HUES6 (cell line): ENCODE measurements at regions not wholly inside any gene's neighbourhood (a gene's known extent, or its start where the extent isn't known, plus 50 kb on each side); places are given as distances from the start of the nearest gene placed in this dataset.

ENCODE experiments used
- H3K27ac ChIP-seq: 2 replicates; pipeline ENCODE4 v1.7.0; 2013; ENCODE audit warnings: low read depth, mild to moderate bottlenecking, low read length, inconsistent platforms
- H3K27me3 ChIP-seq: 2 replicates; pipeline ENCODE4 v1.6.1; 2013; ENCODE audit warnings: low read length; ENCODE audit not compliant: control insufficient read depth, insufficient read depth
- H3K36me3 ChIP-seq: 2 replicates; pipeline ENCODE4 v1.6.1; 2013; ENCODE audit warnings: low read length; ENCODE audit not compliant: control insufficient read depth, insufficient read depth
- H3K4me1 ChIP-seq: 2 replicates; pipeline ENCODE4 v1.6.1; 2013; ENCODE audit warnings: low read length; ENCODE audit not compliant: control insufficient read depth, insufficient read depth
- H3K4me3 ChIP-seq: 2 replicates; pipeline ENCODE4 v1.5.1; 2013; ENCODE audit warnings: low read depth, low read length
- H3K9ac ChIP-seq: one replicate; pipeline ENCODE4 v1.6.1; 2013; ENCODE audit warnings: mild to moderate bottlenecking, low read length
- H3K9me3 ChIP-seq: 2 replicates; pipeline ENCODE4 v1.6.1; 2013; ENCODE audit warnings: low read depth, low read length; ENCODE audit not compliant: control insufficient read depth, insufficient read depth

GRCh38 chr4:128565565-128566186, 243.8 kb upstream of the JADE1 start:
- H3K9me3 ChIP-seq: no peaks in the 10 kb centered on the region
- no peak overlapping the region for H3K4me3 ChIP-seq
- H3K27ac ChIP-seq: no peak overlapping the region
- H3K36me3 ChIP-seq: no peaks in the 10 kb centered on the region
- H3K27me3 ChIP-seq: no peaks in the 10 kb centered on the region
- no peak overlapping the region for H3K9ac ChIP-seq
- peaks cover 17% of the 10 kb centered on the region for H3K4me1 ChIP-seq

- Histone ChIP-seq H3K4me3 (no peak overlapping the region), H3K27me3 (no peaks in the 10 kb centered on the region), H3K36me3 (no peaks in the 10 kb centered on the region), H3K9ac (no peak overlapping the region), H3K9me3 (no peaks in the 10 kb centered on the region), H3K27ac (no peak overlapping the region), H3K4me1 (peaks cover 14% of the 10 kb centered on the region)
Measured at GRCh38 chr4:128565054-128565453, 244.4 kb upstream of the JADE1 start.

DNA sequence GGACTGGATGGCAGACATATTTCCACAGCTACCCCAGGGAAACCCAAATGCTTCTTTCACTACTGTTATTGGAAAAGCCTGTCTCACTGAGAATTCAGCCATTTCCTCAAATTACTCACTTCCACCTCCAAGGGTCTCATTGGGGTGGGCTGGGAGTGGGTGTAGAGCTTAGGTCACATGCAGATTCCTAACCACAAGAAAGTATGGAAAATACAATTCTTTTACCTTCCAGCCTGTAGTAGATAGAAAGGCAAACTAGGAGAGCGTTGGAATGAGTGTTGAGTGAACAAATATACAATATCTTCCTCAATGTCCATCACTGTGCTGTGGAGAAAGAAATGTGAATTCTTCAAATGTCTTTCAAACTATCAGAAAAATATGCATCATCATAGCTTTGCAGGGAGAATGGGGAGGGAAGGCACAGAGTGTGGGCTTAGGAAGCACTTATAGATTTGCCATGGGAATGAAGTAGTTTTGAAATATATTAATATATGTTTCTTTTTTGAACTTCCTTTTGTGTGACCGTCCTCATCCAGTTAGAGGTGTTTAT, 245.3 kb upstream of the JADE1 start:
- no peaks in the 10 kb centered on the region for H3K36me3 ChIP-seq
- peaks cover 14% of the 10 kb centered on the region for H3K4me1 ChIP-seq
- no peak overlapping the region for H3K27ac ChIP-seq
- H3K9me3 ChIP-seq: no peaks in the 10 kb centered on the region
- H3K4me3 ChIP-seq: no peak overlapping the region
- no peaks in the 10 kb centered on the region for H3K27me3 ChIP-seq
- no peak overlapping the region for H3K9ac ChIP-seq

DNA sequence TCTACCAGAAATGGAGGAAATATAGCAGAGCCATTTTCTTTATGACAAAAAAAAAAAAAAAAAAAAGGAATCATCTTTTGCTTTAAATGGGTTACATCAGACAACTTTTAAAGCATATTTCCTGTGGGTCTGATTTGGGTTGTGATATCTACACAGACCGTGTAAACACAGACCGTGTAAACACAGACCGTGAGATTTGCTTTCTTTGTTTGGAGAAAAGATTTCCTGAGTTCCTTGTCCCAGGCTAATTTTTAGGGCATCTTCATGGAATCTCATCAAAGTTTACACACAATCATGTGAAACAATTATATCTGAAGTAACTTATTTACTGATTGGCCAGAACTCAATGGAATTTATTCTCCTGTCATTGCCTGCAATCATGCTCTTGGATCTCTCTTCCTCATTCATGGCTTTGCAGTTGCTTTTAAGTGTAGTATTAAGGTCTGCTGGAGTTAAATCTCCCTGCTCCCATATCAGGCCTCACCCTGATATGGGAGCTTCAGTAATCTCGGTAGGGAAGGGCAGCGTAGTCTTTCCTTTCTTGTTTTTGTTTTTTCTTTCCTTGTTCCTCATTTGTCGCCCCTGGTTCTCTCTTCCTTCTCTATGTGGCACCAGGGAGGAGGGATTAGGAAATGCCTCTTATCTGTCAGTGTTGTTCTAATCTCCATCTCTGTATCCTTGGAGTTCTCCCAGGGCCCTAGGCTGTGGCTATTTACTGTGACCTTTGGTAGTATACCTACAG, 248.6 kb upstream of the JADE1 start:
- Histone ChIP-seq H3K4me1 (peaks cover 8% of the 10 kb centered on the region; the same call in 1 of the 2 replicates), H3K9me3 (no peaks in the 10 kb centered on the region), H3K27me3 (no peaks in the 10 kb centered on the region), H3K4me3 (no peak overlapping the region), H3K27ac (no peak overlapping the region), H3K9ac (no peak overlapping the region), H3K36me3 (no peaks in the 10 kb centered on the region)

DNA sequence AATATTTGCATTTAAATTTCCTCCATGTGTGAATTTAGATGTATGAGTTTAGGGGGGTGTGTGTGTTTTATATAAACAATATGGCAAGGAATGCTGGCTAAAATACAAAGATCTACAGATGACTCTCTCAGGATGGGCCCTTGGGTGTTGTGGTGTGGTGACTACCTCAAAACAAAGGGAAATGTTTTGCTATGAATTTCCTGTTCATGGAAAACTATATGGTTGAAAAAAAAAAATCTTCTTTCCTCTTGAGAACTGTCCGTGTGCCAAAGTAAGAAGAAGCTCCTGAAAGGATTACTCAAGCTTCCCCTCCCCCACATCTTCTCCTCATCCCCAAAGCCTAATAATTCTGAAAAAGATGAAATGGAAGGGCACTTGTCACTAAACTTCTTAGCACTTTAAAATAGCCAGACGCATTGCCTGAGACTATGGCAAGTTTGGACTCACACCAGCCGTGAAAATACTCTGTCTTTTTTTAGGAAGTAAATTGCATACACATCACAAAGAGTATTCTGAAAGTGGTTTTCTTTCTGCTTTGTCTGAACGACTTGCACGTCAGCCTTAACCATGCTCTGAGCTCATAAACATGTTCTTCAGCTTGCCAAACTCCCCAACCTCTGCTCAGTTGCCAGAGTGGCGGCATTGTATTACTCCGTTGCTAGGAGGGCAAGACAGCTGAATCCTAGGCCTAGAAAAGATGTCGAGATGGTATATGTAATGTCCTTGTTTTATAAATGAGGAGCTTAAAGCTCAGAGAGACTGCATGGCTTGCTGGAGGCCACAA, 250.4 kb upstream of the JADE1 start:
- H3K9me3 ChIP-seq: no peaks in the 10 kb centered on the region
- no peak overlapping the region for H3K9ac ChIP-seq
- no peak overlapping the region for H3K4me3 ChIP-seq
- no peaks in the 10 kb centered on the region for H3K27me3 ChIP-seq
- peaks cover 8% of the 10 kb centered on the region; the same call in 1 of the 2 replicates for H3K4me1 ChIP-seq
- H3K36me3 ChIP-seq: no peaks in the 10 kb centered on the region
- H3K27ac ChIP-seq: no peak overlapping the region

DNA sequence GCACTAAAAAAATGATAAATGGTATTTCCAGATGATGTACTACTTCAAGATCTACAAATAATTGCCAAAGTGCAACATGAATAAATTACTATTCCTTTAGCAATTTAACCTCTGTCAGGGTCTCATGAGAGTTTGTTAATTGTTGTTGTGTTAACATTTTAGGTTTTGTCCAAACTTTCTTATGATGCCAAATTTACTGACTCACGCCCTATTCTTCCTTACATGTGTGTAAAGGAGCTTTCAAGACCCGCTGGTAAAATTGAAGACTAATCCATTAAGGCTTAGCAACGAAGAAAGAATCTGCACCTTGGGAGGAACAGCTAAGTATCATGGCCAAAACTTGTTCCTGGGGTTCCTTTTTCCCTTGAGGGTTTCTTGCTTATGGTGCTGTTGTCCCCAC, 252.7 kb upstream of the JADE1 start:
- Histone ChIP-seq H3K27me3 (no peaks in the 10 kb centered on the region), H3K9me3 (no peaks in the 10 kb centered on the region), H3K27ac (no peak overlapping the region), H3K36me3 (no peaks in the 10 kb centered on the region), H3K4me1 (peaks cover 8% of the 10 kb centered on the region; the same call in 1 of the 2 replicates), H3K4me3 (no peak overlapping the region), H3K9ac (no peak overlapping the region)

DNA sequence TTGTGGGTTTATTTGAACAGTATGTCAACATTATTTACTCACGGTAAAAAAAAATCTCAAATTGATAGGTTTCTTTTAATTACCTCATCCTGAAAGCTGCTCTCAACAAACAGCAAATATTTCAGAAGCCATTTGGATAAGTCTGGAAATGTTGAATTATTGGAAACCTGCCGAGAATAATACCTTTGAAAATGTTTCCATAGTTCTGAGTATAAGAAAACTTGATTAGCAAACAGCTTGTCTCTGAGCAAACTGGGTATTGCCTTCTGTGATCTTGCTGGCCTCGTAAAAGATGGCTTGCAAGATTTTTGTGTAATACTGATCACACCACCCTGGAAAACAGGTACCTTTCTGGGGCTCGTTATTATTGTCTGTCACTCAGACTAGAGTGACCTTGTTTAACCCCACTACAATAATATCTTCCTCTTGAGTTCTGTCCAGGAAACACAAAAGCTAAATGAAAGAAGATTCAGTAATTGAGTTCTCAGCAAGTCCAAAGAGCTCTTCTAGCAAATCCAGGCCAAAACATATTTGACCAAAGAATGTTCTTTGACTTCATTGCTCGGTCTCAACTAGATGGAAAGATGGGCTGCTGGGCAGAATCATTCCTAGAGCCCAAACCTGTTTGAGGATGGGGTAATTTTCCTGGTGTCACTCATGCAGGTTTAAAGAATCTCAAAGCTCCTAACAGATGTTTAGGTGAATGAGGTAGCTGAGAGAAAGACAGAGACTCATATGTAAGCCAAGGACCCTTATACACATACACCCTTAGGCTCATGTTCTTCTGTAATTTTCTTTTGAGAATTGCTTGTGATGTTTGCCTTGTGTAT, 255.6 kb upstream of the JADE1 start:
- no peaks in the 10 kb centered on the region for H3K27me3 ChIP-seq
- H3K36me3 ChIP-seq: no peaks in the 10 kb centered on the region
- peaks cover 10% of the 10 kb centered on the region; the same call in 1 of the 2 replicates for H3K9me3 ChIP-seq
- no peaks in the 10 kb centered on the region for H3K4me1 ChIP-seq
- no peak overlapping the region for H3K4me3 ChIP-seq
- H3K9ac ChIP-seq: no peak overlapping the region
- H3K27ac ChIP-seq: no peak overlapping the region

GRCh38 chr4:128552586-128552907, 257.0 kb upstream of the JADE1 start:
- Histone ChIP-seq H3K9ac (no peak overlapping the region), H3K27ac (no peak overlapping the region), H3K27me3 (no peaks in the 10 kb centered on the region), H3K9me3 (peaks cover 10% of the 10 kb centered on the region; the same call in 1 of the 2 replicates), H3K4me3 (no peak overlapping the region), H3K36me3 (no peaks in the 10 kb centered on the region), H3K4me1 (no peaks in the 10 kb centered on the region)

DNA sequence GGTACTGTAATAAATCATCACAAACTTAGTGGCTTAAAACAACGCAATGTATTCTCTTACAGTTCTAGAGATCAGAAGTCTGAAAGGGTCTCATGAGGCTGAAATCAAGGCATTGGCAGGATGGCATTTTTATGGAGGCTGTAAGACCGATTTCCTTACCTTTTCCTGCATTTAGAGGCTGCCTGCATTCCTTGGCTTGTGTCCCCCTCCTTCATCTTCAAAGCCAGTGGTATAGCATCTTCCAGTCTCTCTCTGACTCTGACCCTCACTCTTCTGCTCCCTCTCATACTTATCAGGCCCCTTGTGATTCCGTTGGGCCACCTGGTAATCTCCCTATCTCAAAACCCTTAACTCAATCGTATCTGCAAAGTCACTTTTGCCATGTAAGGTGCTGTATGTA, 258.2 kb upstream of the JADE1 start:
- H3K36me3 ChIP-seq: no peaks in the 10 kb centered on the region
- no peak overlapping the region for H3K27ac ChIP-seq
- no peaks in the 10 kb centered on the region for H3K27me3 ChIP-seq
- H3K4me1 ChIP-seq: no peaks in the 10 kb centered on the region
- H3K4me3 ChIP-seq: no peak overlapping the region
- H3K9me3 ChIP-seq: peaks cover 10% of the 10 kb centered on the region; the same call in 1 of the 2 replicates
- no peak overlapping the region for H3K9ac ChIP-seq

DNA sequence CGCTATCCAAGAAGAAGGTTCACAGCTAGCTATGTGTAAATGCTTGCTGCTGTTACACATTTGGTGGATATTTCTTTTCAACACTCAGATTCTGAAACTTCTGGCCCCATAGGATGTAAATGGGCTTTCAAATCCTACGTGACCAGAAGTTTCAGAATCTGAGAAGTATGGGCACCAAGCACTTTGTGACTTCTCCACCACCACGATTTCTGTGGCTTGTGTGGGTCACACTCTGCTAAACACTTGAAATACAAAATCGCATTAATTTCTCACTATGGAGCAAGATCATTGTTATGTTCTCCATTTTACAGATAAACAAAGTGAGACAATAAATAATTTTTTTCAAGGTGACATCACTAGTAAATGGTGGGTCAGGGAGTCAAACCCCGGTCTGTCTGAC, 259.4 kb upstream of the JADE1 start:
- Histone ChIP-seq H3K9me3 (peaks cover 10% of the 10 kb centered on the region; the same call in 1 of the 2 replicates), H3K27me3 (no peaks in the 10 kb centered on the region), H3K9ac (no peak overlapping the region), H3K4me1 (no peaks in the 10 kb centered on the region), H3K36me3 (no peaks in the 10 kb centered on the region), H3K4me3 (no peak overlapping the region), H3K27ac (no peak overlapping the region)
